ENCODE measurements at regions not wholly inside any gene's neighbourhood (a gene's known extent, or its start where the extent isn't known, plus 50 kb on each side); places are given as distances from the start of the nearest gene placed in this dataset.

DNA sequence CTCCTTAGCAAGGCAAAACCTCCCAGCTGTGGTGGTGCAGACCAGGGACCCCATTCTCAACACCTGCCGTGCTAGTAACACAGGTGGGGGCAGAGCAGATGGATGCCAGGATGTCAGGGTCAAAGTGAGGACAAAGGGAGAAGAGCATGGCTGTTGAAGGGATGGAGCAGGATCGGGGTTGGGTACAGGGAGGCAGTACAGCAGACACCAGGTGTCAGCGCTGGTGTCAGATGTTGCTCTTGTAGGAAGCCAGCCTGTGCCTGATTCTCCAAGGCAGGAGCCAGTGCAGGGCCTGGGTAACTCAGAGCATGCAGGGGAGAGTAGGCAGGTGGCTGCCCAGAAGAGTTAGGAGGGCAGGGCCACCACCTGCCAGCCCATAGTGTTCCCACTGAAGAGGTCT lies 222.1 kb upstream of the SPRED2 start:
- TF ChIP-seq, protein P1, sequence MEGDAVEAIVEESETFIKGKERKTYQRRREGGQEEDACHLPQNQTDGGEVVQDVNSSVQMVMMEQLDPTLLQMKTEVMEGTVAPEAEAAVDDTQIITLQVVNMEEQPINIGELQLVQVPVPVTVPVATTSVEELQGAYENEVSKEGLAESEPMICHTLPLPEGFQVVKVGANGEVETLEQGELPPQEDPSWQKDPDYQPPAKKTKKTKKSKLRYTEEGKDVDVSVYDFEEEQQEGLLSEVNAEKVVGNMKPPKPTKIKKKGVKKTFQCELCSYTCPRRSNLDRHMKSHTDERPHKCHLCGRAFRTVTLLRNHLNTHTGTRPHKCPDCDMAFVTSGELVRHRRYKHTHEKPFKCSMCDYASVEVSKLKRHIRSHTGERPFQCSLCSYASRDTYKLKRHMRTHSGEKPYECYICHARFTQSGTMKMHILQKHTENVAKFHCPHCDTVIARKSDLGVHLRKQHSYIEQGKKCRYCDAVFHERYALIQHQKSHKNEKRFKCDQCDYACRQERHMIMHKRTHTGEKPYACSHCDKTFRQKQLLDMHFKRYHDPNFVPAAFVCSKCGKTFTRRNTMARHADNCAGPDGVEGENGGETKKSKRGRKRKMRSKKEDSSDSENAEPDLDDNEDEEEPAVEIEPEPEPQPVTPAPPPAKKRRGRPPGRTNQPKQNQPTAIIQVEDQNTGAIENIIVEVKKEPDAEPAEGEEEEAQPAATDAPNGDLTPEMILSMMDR (IDR thresholded peaks at IDR 0.05) = no peak
- TF ChIP-seq POLR2A (IDR thresholded peaks at IDR 0.05) = no peak
